Suprapubic skin (tissue), 3 donors: ENCODE measurements at regions not wholly inside any gene's neighbourhood (a gene's known extent, or its start where the extent isn't known, plus 50 kb on each side); places are given as distances from the start of the nearest gene placed in this dataset.

Experiments used
- CTCF ChIP-seq, 2 donors: fragments of 200-600 bp in 1 of 2; fragments of 450-650 bp in 1 of 2; sonication (generic) in 1 of 2; IDR thresholded peaks; one replicate each; pipeline ENCODE4 v1.5.1; 2016 to 2019; ENCODE audit warnings: antibody characterized with exemption in 2 of 2, mild to moderate bottlenecking in 1 of 2, moderate library complexity in 1 of 2
- EP300 ChIP-seq: sonication (generic); formaldehyde crosslinking; IDR thresholded peaks from one replicate; pipeline ENCODE4 v1.6.1; 2017; ENCODE audit warnings: antibody characterized with exemption
- POLR2A ChIP-seq, 2 donors: fragments of 450-650 bp; IDR thresholded peaks; one replicate each; pipeline ENCODE4 v1.6.1; 2017; ENCODE audit warnings: antibody characterized with exemption in 2 of 2, mild to moderate bottlenecking in 2 of 2, moderate library complexity in 2 of 2

DNA sequence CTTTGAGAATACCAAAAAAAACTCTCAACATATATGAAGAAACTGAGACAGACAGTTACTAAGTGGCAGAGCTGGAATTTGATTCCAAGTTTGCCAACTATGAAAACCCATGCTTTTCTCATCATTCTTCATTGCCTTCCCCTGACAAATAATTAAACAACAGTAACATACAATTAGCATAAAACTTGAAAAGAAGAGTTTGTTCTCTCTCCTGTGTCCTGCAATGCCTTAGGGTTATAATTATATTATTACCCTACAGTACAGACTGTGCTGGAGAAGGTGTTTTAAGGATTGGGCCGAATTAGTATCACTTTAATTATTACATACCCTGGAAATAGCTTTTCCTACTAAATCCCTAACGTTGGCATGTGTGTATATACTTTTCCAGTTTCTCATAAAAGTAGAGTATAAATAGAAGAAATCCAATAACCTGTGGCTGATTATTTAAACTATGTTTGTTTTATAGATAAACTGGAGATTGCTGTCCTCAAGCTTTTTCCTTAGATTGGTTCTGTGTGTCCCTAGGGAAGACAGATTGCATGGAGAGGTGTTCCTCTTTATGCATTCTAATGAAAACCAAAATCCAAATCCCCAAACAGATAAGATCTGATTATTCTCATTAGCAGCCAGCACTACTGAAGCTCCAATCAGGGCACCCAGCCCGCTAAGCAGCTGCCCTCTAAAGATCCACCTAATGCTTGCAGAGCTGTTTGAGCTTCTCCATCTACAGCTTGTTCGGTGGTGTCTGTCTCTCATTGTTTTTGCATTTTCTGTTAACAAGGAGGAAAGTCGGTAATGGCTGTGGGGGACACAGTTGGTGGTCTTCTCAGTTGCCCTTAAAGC is 156.3 kb downstream of the TM2D1 start:
- TF ChIP-seq CTCF (IDR thresholded peaks at IDR 0.05) (no peak), EP300 (no peak), POLR2A (IDR thresholded peaks at IDR 0.05) (no peak)
